Heart left ventricle (tissue), 13 donors: ENCODE measurements at regions not wholly inside any gene's neighbourhood (a gene's known extent, or its start where the extent isn't known, plus 50 kb on each side); places are given as distances from the start of the nearest gene placed in this dataset.

ENCODE experiments used
- POLR2A ChIP-seq, 2 donors: fragments of 450-650 bp; IDR thresholded peaks; one replicate each; pipeline ENCODE4 v1.6.1; 2017; ENCODE audit warnings: antibody characterized with exemption in 2 of 2, mild to moderate bottlenecking in 2 of 2, moderate library complexity in 2 of 2
- TF ChIP-seq, protein P1 (sequence below), 12 donors: fragments of 200-600 bp; sonication (generic) in 4 of 12; IDR thresholded peaks; one replicate each; pipeline versions ENCODE4 v1.5.0 to v1.8.0; 2018 to 2022; ENCODE audit warnings: antibody characterized with exemption in 12 of 12, mild to moderate bottlenecking in 5 of 12
- donor health status: ischemic (EF 13 %, LVEDD 7.1; RV severe dilation, severe dysfunction).
- donor health status: DM: no; HTN: yes; CAD: no.
- donor health status: DM: no; HTN: no; CAD: no.
- donor health status: ischemic (EF 25% LVEDD 6.9; RV normal size, moderate dysfunction).
- donor health status: ischemic (EF 25% LVEDD 5.7; RV mildly dilated, moderate dysfunction).
- donor health status: ischemic (EF 35%, LVEDD 5.7; RV mildly dilated, moderate dysfunction).
- donor health status: nonischemic (EF 11% LVEDD 7.7; RV severe dilation, severe dysfunction).
- donor health status: DM: yes; HTN: yes; CAD: no.
- donor health status: PGD.
- donor health status: ischemic (EF 29% LVEDD 5.4; RV normal size, mild dysfunction).
- donor health status: nonischemic (EF 23%, LVEDD 6.1; RV moderate dilation, normal function).

GRCh38 chr16:79508294-79508693 lies 92.2 kb downstream of the MAF start:
- TF ChIP-seq, protein P1, sequence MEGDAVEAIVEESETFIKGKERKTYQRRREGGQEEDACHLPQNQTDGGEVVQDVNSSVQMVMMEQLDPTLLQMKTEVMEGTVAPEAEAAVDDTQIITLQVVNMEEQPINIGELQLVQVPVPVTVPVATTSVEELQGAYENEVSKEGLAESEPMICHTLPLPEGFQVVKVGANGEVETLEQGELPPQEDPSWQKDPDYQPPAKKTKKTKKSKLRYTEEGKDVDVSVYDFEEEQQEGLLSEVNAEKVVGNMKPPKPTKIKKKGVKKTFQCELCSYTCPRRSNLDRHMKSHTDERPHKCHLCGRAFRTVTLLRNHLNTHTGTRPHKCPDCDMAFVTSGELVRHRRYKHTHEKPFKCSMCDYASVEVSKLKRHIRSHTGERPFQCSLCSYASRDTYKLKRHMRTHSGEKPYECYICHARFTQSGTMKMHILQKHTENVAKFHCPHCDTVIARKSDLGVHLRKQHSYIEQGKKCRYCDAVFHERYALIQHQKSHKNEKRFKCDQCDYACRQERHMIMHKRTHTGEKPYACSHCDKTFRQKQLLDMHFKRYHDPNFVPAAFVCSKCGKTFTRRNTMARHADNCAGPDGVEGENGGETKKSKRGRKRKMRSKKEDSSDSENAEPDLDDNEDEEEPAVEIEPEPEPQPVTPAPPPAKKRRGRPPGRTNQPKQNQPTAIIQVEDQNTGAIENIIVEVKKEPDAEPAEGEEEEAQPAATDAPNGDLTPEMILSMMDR (IDR thresholded peaks at IDR 0.05), result no peak
- TF ChIP-seq POLR2A (IDR thresholded peaks at IDR 0.05), result peak in 1 of 2 donors; percentile 14
